ENCODE measurements at regions not wholly inside any gene's neighbourhood (a gene's known extent, or its start where the extent isn't known, plus 50 kb on each side); places are given as distances from the start of the nearest gene placed in this dataset.

- WGBS, 2 donors = 15 to 31% methylated on average over 2 of the region's 2 CpGs
- no peak overlapping the region for H3K4me3 ChIP-seq
- H3K4me1 ChIP-seq = no peaks in the 10 kb centered on the region
- H3K9me3 ChIP-seq = no peaks in the 10 kb centered on the region
- ATAC-seq (no peak), DNase-seq (no peak), FAIRE-seq (no peak)
- no peaks in the 10 kb centered on the region for H3K36me3 ChIP-seq
- H3K27me3 ChIP-seq = no peaks in the 10 kb centered on the region
- intact Hi-C loops (cut with DNase I) = no loop called here
- H3K27ac ChIP-seq = no peak overlapping the region
- no peak for TF ChIP-seq CTCF (IDR thresholded peaks at IDR 0.05)
Observed at GRCh38 chr3:87468235-87468634, 191.9 kb upstream of the POU1F1 start.

- H3K4me3 ChIP-seq = no peak overlapping the region
- FAIRE-seq (no peak), ATAC-seq (no peak), DNase-seq (no peak)
- H3K4me1 ChIP-seq = no peaks in the 10 kb centered on the region
- no peaks in the 10 kb centered on the region for H3K36me3 ChIP-seq
- no peak for TF ChIP-seq CTCF (IDR thresholded peaks at IDR 0.05)
- intact Hi-C loops (cut with DNase I) = no loop called here
- no peaks in the 10 kb centered on the region for H3K27me3 ChIP-seq
- no peak overlapping the region for H3K27ac ChIP-seq
- no peaks in the 10 kb centered on the region for H3K9me3 ChIP-seq
Observed at GRCh38 chr3:87462228-87462627, 185.8 kb upstream of the POU1F1 start.

GRCh38 chr3:87461443-87461842 lies 185.1 kb upstream of the POU1F1 start:
- DNase-seq = no peak
- no peaks in the 10 kb centered on the region for H3K36me3 ChIP-seq
- no peak overlapping the region for H3K27ac ChIP-seq
- FAIRE-seq = no peak
- intact Hi-C loops (cut with DNase I) = no loop called here
- no peaks in the 10 kb centered on the region for H3K4me1 ChIP-seq
- no peak for ATAC-seq
- 74 to 86% methylated on average over 2 of the region's 2 CpGs for WGBS, 2 donors
- H3K4me3 ChIP-seq = no peak overlapping the region
- no peaks in the 10 kb centered on the region for H3K9me3 ChIP-seq
- TF ChIP-seq CTCF (IDR thresholded peaks at IDR 0.05) = no peak
- peaks cover 0 to 3% (median 0%) of the 10 kb centered on the region in 4 donors for H3K27me3 ChIP-seq

- no peak overlapping the region for H3K4me3 ChIP-seq
- 59 to 73% methylated on average over 3 of the region's 3 CpGs for WGBS, 2 donors
- H3K36me3 ChIP-seq = no peaks in the 10 kb centered on the region
- no peaks in the 10 kb centered on the region for H3K9me3 ChIP-seq
- no peak overlapping the region for H3K27ac ChIP-seq
- FAIRE-seq = no peak
- intact Hi-C loops (cut with DNase I) = no loop called here
- DNase-seq = no peak
- ATAC-seq = no peak
- no peaks in the 10 kb centered on the region for H3K4me1 ChIP-seq
- no peak for TF ChIP-seq CTCF (IDR thresholded peaks at IDR 0.05)
- H3K27me3 ChIP-seq = peaks cover 0 to 4% (median 0%) of the 10 kb centered on the region in 4 donors
Observed at GRCh38 chr3:87461036-87461435, 184.7 kb upstream of the POU1F1 start.

GRCh38 chr3:87448558-87448957 lies 172.2 kb upstream of the POU1F1 start:
- no peak for DNase-seq
- no peak for ATAC-seq
- Histone ChIP-seq H3K4me3 (no peak overlapping the region), H3K9me3 (no peaks in the 10 kb centered on the region), H3K36me3 (no peaks in the 10 kb centered on the region), H3K4me1 (no peaks in the 10 kb centered on the region), H3K27me3 (no peaks in the 10 kb centered on the region), H3K27ac (no peak overlapping the region)
- FAIRE-seq = no peak
- intact Hi-C loops (cut with DNase I) = no loop called here
- no peak for TF ChIP-seq CTCF (IDR thresholded peaks at IDR 0.05)

Data from pancreas (tissue), 10 donors.